ENCODE measurements at regions not wholly inside any gene's neighbourhood (a gene's known extent, or its start where the extent isn't known, plus 50 kb on each side); places are given as distances from the start of the nearest gene placed in this dataset.
"Not testable (repeated sequence)": the region's sequence is repeated elsewhere in the genome, so short reads cannot be mapped to it uniquely, and the experiment has no call there.

GRCh38 chr10:28427376-28427775 lies 105.5 kb upstream of the WAC start:
- DNase-seq = no peak
- in situ Hi-C loops (cut with HindIII; ENCODE audit: low pct_ligation_motif_present, low pct_unique_long_range_greater_than_20kb, low sequenced_read_pairs) = no loop called here

- no peak for DNase-seq
- in situ Hi-C loops (cut with HindIII; ENCODE audit: low pct_ligation_motif_present, low pct_unique_long_range_greater_than_20kb, low sequenced_read_pairs) = no loop called here
Measured at GRCh38 chr10:28429045-28429444, 103.9 kb upstream of the WAC start.

DNA sequence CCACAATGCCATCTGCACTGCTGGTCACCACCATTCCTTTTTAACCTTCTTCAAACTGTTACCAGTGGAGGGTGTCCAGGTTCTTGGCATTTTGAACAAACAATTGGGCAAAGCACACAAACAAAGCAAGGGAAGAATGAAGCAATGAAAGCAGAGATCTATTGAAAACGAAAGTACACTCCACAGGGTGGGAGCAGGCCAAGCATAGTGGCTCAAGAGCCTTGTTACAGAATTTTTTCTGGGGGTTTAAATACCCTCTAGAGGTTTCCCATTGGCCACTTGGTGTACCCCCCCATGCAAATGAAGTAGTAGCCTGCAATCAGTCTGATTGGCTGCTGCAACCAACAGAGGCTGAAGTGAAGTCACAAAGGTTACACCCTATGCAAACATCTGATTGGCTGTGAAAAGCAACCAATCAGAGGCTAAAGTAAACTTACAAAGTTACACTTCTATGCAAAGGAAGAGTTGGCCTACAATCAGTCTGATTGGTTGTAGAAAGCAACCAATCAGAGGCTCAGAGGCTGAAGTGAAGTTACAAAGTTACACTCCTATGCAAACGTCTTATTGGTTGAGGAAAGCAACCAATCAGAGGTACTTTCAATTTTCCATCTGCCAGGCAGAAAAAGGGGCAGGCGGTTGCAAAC lies 103.2 kb upstream of the WAC start:
- in situ Hi-C loops (cut with HindIII; ENCODE audit: low pct_ligation_motif_present, low pct_unique_long_range_greater_than_20kb, low sequenced_read_pairs) = no loop called here
- DNase-seq = peak; percentile 24

DNA sequence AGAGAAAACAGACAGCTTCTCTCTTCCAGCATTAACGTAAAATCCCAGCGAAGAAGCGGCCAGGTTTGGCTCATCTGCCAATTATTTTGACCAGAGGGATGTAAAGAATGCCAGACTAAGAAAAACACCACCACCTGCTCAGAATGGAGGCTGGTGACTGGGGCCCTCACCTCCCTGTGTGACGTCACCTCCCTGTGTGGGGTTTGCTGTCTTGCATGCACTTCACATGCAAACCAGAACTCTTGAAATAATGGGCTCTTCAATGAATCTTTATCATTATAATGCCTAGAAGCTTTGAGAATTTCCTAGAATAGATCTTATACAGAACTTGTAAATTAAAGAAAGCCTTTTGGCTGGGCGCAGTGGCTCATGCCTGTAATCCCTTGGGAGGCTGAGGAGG lies 101.8 kb upstream of the WAC start:
- DNase-seq = no peak
- in situ Hi-C loops (cut with HindIII; ENCODE audit: low pct_ligation_motif_present, low pct_unique_long_range_greater_than_20kb, low sequenced_read_pairs) = no loop called here

DNA sequence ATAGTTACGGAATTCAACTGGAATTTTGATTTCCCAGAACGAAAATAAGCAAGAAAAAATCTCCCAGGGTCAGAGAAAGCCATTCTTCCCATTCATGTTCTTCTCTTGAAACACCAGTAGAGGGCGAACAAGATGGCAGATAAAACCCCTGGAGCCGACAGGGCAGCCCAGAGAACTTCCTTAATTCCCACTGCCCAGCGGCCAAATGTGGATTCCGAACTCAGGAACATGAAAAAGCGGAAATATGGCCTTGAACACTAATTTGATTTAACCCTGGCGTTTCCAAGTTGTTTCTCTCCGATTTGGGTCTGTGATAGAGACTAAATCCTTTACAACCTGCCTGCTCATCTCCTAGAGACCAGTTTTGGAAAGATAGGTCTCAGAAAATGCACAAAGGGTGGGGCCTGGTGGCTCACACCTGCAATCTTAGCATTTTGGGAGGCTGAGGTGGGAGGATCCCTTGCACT lies 100.7 kb upstream of the WAC start:
- peak; percentile 73 for DNase-seq
- in situ Hi-C loops (cut with HindIII; ENCODE audit: low pct_ligation_motif_present, low pct_unique_long_range_greater_than_20kb, low sequenced_read_pairs) = no loop called here

- no peak for DNase-seq
- in situ Hi-C loops (cut with HindIII; ENCODE audit: low pct_ligation_motif_present, low pct_unique_long_range_greater_than_20kb, low sequenced_read_pairs) = no loop called here
Measured at GRCh38 chr10:28434063-28434462, 98.9 kb upstream of the WAC start.

GRCh38 chr10:28442403-28442802 lies 90.5 kb upstream of the WAC start:
- DNase-seq = no peak
- in situ Hi-C loops (cut with HindIII; ENCODE audit: low pct_ligation_motif_present, low pct_unique_long_range_greater_than_20kb, low sequenced_read_pairs) = no loop called here

DNA sequence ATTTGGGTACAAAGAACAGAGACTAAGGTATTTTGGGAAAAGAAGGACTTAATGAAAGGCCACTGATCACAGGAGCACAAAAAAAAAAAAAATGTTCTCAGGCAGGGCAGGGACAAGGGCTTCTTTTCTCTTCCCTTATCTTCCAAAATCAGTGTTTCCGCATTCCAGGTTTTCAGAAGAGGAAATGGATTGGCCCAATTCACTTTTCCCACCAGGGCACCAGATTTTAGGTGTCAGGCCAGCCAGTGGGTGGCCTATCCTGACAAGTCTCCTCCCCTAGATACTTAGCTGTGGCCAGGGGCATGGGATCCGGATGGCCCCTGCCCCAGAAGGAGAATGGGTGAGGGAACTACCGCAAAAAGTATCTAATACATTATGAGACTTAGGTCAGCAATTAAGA lies 88.9 kb upstream of the WAC start:
- in situ Hi-C loops (cut with HindIII; ENCODE audit: low pct_ligation_motif_present, low pct_unique_long_range_greater_than_20kb, low sequenced_read_pairs) = no loop called here
- DNase-seq = no peak

DNA sequence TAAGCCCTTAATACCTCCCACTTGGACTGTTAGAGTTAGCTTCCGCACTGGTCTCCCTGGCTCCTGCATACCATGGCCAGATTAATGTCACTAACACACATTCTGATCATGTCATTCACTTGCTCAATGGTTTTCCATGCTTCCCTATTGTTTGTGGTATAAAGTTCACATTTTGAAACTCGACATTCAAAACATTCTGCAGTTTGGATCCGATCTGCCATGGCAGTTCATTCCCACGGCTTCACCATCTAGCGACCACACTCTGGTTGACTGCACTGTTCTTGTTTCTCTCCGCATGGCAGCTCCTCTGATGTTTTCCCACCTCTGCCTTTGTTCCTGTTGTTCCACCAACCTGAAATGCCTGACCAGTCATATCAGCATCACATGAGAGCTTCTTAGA lies 87.4 kb upstream of the WAC start:
- in situ Hi-C loops (cut with HindIII; ENCODE audit: low pct_ligation_motif_present, low pct_unique_long_range_greater_than_20kb, low sequenced_read_pairs) = no loop called here
- DNase-seq = no peak

- in situ Hi-C loops (cut with HindIII; ENCODE audit: low pct_ligation_motif_present, low pct_unique_long_range_greater_than_20kb, low sequenced_read_pairs) = no loop called here
- DNase-seq = no peak
Measured at GRCh38 chr10:28449382-28449781, 83.5 kb upstream of the WAC start.

GRCh38 chr10:28449926-28450325 lies 83.0 kb upstream of the WAC start:
- no peak for DNase-seq
- in situ Hi-C loops (cut with HindIII; ENCODE audit: low pct_ligation_motif_present, low pct_unique_long_range_greater_than_20kb, low sequenced_read_pairs) = no loop called here

DNA sequence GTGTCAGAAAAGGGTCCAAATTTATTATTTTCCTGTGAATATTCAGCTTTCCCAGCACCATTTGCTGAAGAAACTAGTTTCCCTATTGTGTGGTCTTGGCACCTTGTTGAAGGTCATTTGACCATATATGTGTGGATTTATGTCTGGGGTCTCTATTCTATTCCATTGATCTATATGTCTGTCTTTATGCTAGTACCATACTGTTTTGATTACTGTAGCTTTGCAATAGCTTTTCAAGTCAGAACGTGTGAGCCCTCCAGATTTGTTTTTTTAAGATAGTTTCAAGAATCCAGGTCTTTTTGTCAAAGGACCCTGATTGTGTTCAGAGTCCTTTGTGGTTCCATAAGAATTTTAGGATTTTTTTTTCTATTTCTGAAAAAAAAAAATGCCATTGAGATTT lies 79.0 kb upstream of the WAC start:
- in situ Hi-C loops (cut with HindIII; ENCODE audit: low pct_ligation_motif_present, low pct_unique_long_range_greater_than_20kb, low sequenced_read_pairs) = no loop called here
- no peak for DNase-seq

GRCh38 chr10:28457110-28457509 lies 75.8 kb upstream of the WAC start:
- in situ Hi-C loops (cut with HindIII; ENCODE audit: low pct_ligation_motif_present, low pct_unique_long_range_greater_than_20kb, low sequenced_read_pairs) = no loop called here
- no peak for DNase-seq

DNA sequence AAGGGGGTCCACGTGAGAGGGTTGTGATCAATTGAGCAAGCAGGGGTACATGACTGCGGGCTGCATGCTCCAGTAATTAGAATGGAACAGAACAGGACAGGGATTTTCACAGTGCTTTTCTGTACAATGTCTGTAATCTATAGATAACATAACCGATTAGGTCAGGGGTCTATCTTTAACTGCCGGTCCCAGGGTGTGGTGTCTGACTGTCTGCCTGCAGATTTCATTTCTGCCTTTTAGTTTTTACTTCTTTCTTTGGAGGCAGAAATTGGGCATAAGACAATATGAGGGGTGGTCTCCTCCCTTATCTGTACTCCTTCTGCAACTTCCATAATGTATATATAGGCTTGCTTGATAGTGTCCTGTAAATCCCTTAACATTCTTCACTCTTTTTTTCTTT lies 75.0 kb upstream of the WAC start:
- in situ Hi-C loops (cut with HindIII; ENCODE audit: low pct_ligation_motif_present, low pct_unique_long_range_greater_than_20kb, low sequenced_read_pairs); DNase-seq: not testable (repeated sequence)

- in situ Hi-C loops (cut with HindIII; ENCODE audit: low pct_ligation_motif_present, low pct_unique_long_range_greater_than_20kb, low sequenced_read_pairs) = no loop called here
- no peak for DNase-seq
Measured at GRCh38 chr10:28459453-28460144, 73.3 kb upstream of the WAC start.

DNA sequence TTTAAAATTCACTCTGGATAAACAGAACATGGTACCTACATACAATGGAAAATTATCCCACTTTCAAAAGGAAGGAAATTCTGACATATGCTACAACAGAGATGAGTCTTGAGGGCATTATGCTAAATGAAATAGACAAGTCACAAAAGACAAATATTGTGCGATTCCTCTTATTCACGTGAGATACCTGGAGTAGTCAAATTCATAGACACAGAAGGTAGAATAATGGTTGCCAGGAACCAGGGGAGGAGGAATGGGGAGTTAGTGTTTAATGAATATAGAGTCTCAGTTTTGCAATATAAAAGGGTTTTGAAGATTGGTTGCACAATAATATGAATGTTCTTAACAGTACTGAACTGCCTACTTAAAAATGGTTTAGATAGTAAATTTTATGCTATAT lies 69.8 kb upstream of the WAC start:
- no peak for DNase-seq
- in situ Hi-C loops (cut with HindIII; ENCODE audit: low pct_ligation_motif_present, low pct_unique_long_range_greater_than_20kb, low sequenced_read_pairs) = no loop called here

- no peak for DNase-seq
- in situ Hi-C loops (cut with HindIII; ENCODE audit: low pct_ligation_motif_present, low pct_unique_long_range_greater_than_20kb, low sequenced_read_pairs) = no loop called here
Measured at GRCh38 chr10:28463676-28464395, 69.1 kb upstream of the WAC start.

DNA sequence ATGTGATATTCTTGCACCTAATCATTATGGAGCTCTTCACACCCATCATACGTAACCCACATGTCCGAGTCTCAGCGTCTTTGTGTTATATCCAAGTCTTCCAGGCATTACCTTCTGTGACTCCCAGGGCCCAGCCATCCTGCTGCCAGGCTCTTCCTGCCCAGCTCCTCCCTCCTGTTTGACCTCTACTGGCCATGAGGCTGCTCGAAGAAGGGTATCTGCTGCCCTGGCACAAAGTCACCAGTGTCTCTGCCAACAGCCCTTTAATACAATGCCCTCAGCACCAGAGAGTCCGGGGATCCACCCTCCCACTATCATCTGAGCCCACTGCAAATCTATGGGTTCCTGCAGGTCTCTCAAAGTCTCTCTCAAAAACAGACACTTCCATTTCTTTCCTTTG lies 65.3 kb upstream of the WAC start:
- no peak for DNase-seq

DNA sequence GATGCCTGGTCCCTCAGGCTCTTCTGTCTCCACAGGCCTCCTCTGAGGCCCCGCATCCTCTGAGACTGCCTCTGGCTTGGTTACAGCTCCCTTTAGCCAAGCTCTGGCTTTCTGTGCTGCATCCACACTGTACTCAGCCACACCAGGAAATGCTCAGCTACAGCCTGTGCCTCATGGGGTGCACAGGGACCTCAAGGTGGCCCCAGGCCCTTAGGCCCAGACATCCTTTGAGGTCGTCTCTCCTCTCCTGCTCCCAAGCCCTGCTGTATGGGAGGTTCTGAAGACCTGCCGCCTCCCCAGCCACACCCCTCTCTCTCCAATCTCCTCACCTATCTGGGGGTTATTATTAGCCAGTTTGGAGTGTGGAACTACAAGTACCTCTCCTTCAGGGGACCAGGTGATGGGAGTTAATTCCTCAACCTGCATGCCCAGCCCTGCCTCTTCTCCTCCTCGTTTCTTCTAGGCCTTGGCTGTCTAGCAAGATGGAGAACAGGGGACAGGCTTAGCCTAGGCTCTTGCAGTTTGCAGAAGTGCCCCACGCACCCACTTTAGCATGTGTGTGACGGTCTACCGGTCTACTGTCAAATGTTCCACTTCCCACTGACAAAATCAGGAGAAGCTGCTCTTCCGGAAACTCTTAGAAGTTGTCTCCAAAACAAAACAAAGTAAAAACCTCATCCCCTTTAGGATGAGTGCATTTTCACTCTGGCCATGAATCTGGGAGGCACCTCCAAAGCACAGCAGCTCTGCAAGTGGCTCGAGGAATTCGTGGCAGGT lies 64.0 kb upstream of the WAC start:
- DNase-seq = no peak
- in situ Hi-C loops (cut with HindIII; ENCODE audit: low pct_ligation_motif_present, low pct_unique_long_range_greater_than_20kb, low sequenced_read_pairs) = no loop called here

More for the DNA sequence above, 65.3 kb upstream of the WAC start:
- in situ Hi-C loops (cut with HindIII; ENCODE audit: low pct_ligation_motif_present, low pct_unique_long_range_greater_than_20kb, low sequenced_read_pairs) = no loop called here

All from ACHN (cell line).